NCI-H345 treated with DMSO at 0.1 percent for 48 hours (cell line): ENCODE measurements at regions not wholly inside any gene's neighbourhood (a gene's known extent, or its start where the extent isn't known, plus 50 kb on each side); places are given as distances from the start of the nearest gene placed in this dataset.
"Not testable (repeated sequence)": the region's sequence is repeated elsewhere in the genome, so short reads cannot be mapped to it uniquely, and the experiment has no call there.

ENCODE experiments used
- DNase-seq: peaks from one replicate; lab custom pipeline; 2025; ENCODE audit not compliant: unreplicated experiment; lab: John Stamatoyannopoulos, UW

DNA sequence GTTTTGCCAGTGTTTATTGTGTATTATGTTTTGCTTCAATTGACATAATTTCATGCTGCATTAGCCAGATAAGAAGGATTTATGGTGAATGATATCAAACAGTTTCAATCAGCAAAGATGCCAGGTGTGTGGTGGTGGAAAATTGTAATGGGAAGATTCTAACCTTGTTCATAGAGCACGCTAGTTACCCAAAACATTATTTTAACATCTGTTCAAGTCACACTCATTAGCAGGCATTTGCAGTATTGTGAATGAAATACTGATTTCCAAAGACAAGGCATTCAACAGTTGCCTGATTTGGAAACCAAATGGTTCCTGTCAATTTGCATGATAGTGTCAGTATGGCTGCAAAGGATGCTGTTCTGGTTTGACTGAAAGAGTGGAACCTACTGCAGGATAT, 129.7 kb downstream of the EPC1 start:
- DNase-seq = no peak

DNA sequence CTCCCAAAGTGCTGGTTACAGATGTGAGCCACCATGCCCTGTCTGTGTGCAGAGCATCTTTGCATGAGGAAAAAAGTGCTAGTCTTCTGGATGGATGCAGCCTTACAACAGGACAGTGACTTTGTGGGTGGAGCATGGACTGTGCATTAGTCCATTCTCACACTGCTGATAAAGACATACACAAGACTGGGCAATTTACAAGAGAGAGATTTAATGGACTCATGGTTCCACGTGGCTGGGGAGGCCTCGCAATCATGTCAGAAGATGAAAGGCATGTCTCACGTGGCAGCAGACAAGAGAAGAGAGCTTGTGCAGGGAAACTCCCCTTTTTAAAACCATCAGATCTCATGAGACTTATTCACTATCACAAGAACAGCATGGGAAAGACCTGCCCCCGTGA, 133.1 kb downstream of the EPC1 start:
- DNase-seq = not testable (repeated sequence)

DNA sequence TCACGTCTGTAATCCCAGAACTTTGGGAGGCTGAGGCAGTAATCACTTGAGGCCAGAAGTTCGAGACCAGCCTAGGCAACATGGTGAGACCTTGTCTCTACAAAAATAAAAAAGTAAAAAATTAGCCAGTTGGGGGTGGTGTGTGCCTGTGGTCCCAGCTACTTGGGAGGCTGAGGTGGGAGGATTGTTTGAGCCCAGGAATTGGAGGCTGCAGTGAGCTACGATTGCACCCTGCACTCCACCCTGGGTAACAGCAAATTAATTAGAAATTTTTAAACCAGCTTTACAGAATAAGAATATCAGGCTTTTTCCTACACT, 136.0 kb downstream of the EPC1 start:
- no peak for DNase-seq

DNA sequence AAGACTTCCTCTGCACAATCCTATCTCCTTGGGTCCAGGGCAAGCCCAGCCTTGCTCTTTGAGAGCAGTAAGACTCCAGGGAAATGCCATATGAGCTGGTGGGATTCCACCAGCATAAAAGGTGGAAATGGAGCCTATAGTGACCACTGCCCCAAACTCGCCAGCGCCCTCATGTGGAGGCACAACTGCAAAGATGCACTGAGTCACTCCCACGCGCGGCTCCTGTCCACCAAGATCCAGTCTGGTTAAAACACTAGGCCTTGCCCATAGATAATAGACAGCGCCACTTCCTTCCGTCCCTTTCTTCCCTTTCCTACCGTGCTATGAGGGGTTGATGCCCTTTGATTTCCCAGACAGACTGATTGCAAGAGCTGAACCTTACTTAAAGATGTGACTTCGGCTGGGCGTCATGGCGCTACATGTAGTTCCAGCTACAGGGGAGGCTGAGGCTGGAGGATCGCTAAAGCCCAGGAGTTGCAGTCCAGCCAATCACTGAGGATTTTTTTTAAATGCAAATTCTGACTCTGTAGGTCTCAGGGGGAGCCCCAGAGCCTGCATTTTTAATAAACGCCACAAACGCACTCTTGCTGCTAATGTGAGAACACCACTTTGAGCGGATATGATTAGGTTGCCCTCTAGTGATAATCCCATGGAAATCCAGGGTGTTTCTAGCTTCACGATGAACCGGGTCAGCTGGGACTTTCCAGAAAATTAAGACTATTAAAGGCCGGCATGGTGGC, 136.5 kb downstream of the EPC1 start:
- DNase-seq = peak; percentile 10

DNA sequence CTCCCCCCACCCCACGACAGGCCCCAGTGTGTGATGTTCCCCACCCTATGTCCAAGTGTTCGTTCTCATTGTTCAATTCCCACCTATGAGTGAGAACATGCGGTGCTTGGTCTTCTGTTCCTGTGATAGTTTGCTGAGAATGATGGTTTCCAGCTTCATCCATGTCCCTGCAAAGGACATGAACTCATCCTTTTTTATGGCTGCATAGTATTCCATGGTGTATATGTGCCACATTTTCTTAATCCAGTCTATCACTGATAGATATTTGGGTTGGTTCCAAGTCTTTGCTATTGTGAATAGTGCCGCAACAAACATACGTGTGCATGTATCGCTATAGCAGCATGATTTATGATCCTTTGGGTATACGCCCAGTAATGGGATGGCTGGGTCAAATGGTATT, 139.0 kb downstream of the EPC1 start:
- DNase-seq = not testable (repeated sequence)

DNA sequence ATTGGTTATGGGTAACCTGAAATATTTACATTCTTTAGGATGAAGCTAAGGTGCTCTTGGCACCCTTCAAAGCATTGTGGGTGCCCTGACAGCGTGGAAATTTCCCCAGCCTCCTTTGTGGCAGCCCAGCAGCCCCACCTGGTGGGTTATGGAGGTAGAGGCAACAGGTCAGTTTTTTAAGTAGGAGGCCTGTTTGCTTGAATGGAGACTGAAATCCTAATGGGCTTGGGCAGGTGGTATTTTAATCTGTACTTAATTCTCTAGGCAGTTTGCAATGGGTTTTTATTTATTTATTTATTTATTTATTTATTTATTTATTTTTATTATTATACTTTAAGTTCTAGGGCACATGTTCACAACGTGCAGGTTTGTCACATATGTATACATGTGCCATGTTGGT, 139.4 kb downstream of the EPC1 start:
- no peak for DNase-seq

DNA sequence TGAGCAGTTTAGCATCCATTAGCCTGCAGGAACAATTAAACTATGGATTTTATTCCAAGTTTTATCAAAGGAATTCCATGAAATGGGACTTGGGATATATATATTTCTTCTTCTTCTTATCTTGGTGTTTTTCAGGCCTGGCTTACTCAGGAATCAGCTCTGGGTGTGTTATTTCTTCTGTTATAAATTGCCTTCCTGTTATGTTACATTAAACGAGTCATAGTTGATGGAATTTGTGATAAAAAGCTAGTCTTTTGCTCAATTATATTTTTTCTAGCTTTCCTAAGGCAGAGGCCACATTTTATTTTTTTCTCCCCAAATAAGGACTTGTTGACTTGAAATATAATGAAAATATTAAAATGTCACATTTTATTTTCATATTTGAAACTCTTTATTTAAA, 141.3 kb downstream of the EPC1 start:
- no peak for DNase-seq

DNA sequence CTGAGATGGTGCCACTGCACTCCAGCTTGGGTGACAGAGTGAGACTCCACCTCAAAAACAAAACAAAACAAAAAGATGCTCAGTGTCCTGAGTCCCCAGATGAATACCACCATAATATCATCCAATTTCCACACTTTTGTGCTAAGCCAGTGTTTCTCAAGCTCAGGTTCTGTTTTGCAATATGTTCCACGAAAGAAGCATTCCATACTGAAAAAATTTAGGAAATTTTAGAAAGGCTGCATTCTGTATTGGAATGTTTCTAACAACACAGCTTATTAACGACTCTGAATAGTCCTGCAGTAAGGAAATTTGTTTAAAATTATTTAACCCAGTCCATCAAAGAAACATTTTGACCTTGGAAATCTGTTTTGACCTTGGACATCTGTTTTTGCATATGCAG, 142.4 kb downstream of the EPC1 start:
- no peak for DNase-seq

DNA sequence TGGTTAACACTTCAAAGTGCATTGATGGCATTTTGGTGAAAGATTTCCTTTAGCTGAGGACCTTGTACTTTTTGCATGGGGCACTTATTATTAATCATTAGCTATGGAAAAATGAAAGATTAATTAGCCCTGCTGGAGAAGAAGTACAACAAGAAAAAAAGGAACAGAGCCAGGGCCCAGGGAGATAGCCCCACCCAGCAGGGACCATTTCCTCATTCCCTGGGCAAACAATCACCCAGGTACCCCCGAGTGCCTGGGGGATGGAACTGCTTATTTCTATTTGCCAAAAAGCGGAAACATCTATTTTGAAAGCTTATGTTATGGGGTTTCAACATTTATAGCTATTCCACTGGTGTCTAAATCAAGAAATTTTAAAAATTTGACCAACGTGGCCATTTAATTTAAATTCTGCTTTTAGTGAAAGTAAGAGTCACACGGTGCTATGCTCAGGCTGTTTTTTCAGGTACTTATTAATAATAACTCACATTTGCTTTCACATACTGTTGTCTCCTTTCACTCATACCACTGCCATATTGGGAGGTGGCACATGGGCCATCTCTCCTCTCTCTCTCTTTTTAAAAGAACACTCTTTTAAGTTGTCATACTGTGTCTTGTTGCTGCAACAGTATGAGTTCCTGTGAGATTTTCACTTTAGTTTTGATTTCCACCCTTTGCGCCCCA, 143.6 kb upstream of the KIF5B start:
- no peak for DNase-seq

DNA sequence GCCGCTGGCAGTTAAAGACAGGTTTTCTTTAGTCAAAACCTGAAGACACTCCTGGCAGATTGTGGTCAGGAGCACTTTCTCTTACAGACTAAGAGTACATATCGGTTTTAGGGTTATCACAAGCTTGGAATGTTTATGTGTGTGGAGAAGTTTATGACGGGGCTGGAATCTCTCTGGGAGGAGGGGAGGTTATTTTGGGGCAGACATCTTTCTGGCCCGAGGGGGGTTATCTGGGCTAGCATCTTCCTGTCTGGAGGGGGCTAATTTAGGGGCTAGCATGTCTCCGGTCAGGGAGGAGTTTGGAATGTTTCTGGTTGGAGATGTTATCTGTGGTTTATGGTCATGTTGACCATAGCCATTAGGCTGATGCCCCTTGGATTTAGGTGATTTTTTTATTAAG, 141.2 kb upstream of the KIF5B start:
- no peak for DNase-seq

DNA sequence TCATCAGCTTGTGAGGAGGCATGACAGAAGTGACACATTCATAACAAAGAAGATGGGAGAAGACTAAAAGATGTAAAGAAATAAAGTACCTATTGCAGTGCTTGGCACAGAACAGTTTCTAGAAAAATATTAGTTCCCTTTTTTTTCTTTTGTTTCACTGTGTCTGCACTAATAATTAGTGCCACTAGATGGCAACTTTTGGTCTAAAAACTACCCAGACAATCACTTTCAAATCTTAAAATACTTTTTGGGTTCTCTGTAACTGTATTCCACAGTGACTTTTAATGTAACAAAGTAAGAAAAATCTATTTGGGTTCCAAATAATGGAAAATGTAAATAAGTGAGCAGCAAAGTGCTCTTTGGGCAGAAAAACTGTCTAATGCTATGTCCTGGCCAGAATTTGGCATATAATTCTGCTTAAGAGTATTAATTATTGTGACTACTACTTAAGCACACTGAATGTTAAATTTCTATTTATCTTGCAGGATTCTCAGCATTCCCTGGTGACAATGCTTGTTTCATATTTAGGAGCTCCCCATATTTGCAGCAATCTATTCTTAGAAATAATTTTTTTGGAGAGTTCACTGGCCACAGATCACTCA, 134.8 kb upstream of the KIF5B start:
- no peak for DNase-seq

DNA sequence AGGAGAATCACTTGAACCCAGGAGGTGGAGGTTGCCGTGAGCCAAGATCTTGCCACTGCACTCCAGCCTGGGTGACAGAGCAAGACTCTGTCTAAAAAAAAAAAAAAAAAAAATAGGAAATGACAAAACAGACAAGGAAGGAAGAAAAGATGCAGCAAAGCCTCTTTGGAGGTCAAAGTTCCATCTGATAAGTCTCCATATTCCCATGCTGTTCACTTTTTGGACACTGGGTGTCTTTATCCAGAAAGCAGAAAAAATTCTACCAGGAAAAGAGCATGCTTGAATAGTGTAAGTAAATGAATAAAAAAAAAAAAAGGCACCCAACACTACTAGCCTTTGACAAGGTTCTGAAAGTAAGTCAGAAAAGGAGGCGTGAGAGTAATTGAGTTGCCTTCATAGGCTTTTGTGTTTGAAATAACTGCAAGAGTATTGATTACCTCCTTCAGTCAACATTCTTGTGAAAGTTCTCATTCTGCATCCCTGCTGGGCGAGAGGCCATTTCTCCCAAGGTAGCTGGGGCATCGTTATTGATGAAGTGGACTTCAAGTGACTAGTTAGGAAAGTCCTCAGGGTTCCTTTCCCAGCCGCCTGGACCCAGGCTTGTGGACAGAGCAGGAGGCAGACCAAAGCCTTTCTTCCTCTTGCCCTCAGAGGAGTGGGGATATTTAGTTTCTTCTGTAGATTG, 133.3 kb upstream of the KIF5B start:
- no peak for DNase-seq

DNA sequence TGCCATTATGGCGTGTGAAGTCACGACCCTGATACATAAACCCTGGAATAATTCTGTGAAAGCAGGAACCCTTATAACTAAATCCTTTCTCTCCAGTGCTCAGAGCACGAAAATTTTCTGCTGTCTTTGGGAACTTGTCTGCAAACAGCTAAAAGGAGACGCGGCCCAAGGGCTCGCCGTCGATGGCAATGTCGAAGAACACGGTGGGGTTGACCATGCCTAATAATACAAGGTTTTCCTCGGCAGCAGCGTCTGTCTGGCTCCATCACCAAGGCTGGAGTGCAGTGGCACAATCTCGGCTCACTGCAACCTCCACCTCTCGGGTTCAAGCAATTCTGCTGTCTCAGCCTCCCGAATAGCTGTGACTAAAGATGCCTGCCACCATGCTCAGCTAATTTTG, 132.4 kb upstream of the KIF5B start:
- DNase-seq = not testable (repeated sequence)

DNA sequence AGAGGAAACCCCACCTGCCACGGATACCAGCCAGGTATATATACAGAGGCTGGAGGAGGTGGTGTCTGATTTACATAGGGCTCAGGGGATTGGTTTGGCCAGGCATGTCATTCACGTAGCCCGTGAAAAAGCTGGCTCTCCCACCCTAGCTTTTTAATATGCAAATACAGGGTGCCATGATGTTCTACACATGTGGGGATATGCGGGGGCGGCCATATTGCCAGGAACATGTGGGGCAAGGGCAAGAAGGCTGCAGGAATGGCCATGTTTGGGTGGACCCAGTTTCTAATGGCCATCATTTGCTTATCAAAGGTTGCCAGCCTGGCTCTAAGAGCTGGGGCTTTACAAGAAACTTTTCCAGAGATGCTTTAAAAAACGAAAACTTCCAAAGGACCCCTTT, 131.5 kb upstream of the KIF5B start:
- DNase-seq = no peak

DNA sequence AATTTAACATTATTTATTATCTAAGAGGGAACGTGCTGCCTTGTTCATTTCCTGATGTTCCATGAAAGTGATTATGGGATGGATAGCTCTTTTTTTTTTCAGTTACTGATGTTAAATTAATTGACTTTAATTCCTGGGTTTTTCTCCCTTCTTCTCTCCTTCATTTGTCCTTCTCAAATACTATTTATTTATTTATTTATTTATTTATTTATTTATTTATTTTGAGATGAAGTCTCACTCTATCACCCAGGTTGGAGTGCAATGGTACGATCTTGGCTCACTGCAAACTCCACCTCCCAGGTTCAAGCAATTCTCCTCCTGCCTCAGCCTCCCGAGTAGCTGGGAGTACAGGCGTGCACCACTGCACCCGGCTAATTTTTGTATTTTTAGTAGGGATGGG, 127.4 kb upstream of the KIF5B start:
- not testable (repeated sequence) for DNase-seq

DNA sequence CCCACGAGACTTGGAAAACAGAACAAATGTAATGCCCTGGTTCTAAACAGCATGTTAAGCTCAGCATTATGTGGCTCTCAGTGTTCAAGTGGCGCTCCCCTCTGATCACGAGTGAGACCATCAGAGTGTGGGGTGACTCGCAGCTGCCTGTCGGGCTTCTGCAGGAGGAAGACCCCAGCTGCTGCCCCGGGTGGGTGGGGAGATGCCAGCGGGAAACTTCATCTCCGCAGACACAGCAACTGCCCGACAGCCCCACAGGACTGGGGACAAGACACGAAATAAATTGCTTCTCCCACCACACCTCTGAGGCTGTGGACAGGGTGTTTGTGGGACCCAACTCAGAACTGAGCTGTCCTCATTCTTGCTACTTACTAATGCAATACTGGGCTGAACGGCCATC, 126.3 kb upstream of the KIF5B start:
- no peak for DNase-seq

DNA sequence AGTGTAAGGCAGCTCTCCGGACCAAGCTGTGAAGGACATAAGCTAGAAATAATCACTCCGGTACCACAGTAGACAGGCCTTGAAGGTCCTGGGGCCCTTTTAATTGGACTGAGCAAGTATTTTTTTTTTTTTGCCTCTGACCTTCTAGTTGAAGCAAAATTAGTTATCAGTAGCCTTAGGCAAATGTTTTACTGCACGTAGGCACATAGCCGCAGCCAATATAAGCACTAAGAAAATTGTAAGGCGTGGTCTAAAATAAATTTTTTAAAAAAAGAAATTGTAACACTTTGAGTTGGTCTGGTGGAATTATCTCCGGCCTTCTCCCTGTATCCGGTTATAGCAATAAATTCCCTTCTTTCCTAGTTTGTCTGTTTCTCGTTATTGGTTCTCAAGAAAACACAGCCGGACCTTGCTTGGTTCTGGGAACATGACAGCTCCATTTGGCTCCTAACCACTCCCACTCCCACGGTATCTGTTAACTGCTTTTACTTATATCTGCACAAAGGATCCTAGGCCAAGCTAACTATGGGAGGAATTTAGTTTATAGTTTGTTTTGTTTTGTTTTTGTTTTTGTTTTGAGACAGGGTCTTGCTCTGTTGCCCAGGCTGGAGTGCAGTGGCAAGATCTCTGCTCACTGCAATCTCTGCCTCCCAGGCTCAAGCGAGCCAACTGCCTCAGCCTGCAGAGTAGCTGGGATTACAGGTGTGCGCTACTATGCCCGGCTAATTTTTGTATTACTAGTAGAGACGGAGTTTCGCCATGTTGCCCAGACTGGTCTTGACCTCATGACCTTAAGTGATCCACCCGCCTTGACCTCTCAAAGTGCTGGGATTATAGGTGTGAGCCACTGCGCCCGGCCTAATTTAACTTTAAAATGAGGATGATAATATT, 124.4 kb upstream of the KIF5B start:
- no peak for DNase-seq

DNA sequence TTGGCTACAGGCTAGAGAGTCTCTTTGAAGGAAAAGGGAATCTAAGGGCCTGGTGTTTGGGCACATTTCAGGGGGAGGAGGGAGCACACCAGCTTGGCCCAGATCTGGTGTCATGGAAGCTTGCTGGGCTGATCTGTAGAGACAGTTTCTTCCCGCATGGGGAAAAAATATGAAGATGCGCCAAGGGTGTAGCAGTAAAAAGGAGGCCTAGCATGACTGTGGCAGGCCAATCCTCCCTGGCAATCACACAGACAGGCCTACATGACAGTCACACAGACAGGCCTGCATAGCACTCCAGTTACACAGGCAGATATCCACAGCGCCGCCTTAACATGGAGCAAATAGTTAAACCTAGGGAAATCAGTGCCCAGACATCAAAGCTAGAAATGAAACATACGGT, 123.6 kb upstream of the KIF5B start:
- DNase-seq = no peak

DNA sequence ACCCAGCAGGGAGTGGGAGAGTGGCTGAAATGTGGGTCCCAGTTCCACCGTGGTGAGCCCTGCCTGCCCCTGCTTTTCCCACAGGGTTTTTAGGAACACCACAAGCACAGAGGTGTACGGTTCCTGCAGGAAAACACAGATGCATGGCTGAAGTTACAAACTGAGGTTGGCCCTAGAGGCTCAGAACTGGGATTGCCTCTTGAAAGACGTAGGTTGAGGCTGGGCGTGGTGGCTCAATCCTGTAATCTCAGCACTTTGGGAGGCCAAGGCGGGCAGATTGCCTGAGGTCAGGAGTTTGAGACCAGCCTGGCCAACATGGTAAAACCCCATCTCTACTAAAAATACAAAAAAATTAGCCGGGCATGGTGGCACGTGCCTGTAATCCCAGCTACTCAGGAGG, 121.4 kb upstream of the KIF5B start:
- DNase-seq = not testable (repeated sequence)

DNA sequence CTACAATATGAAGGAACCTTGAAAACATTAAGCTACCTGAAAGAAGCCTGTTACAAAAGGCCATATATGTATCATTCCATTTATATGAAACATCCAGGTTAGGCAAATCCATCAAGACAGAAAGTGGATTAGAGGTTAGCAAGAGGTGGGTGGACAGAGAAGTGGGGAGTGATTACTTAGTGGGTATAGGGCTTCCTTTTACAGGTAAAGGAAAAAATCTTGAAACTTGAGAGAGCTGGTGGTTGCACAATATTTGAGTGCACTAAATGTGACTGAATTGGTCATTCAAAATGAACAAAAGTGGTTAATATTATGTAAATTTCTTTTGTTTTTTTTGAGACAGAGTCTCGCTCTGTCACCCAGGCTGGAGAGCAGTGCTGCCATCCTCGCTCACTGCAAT, 119.4 kb upstream of the KIF5B start:
- DNase-seq = no peak

DNA sequence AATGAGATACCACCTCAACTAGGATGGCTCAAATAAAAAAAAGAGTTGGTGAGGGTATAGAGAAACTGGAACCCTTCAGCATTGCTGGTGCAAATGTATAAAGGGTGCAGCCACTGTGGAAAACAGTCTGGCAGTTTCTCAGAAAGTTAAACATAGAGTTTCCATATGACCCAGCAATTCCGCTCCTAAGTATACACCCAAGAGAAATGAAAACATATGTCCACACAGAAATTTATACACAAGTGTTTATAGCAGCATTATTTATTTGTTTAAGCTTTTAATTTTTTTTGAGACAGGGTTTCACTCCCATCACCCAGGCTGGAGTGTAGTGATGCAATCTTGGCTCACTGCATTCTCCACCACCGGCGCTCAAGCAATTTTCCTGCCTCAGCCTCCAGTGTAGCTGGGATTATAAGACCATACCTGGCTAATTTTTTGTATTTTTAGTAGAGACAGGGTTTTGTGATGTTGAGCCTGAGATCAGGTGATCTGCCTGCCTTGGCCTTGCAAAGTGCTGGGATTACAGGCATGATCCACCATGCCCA, 118.2 kb upstream of the KIF5B start:
- DNase-seq = no peak
